ENCODE measurements at regions not wholly inside any gene's neighbourhood (a gene's known extent, or its start where the extent isn't known, plus 50 kb on each side); places are given as distances from the start of the nearest gene placed in this dataset.

GRCh38 chr1:170254371-170254770 lies 108.6 kb downstream of the NTMT2 start:
- Mint-ChIP-seq H3K9me3 (peaks cover 16% of the 10 kb centered on the region), H3K4me1 (no peaks in the 10 kb centered on the region), H3K4me3 (no peak overlapping the region), H3K27ac (ENCODE audit: unreplicated experiment) (no peak overlapping the region), H3K36me3 (ENCODE audit: low read depth) (no peaks in the 10 kb centered on the region), H3K27me3 (ENCODE audit: low read depth) (no peaks in the 10 kb centered on the region)
- no peak for TF ChIP-seq CTCF (conservative IDR thresholded peaks at IDR 0.05)
- no peak for DNase-seq (ENCODE audit: low read depth, low spot score)

- TF ChIP-seq CTCF (conservative IDR thresholded peaks at IDR 0.05), result no peak
- no peaks in the 10 kb centered on the region for H3K36me3 Mint-ChIP-seq (ENCODE audit: low read depth)
- H3K27ac Mint-ChIP-seq (ENCODE audit: unreplicated experiment), result no peak overlapping the region
- H3K4me3 Mint-ChIP-seq, result no peak overlapping the region
- H3K9me3 Mint-ChIP-seq, result peaks cover 4% of the 10 kb centered on the region
- no peaks in the 10 kb centered on the region for H3K27me3 Mint-ChIP-seq (ENCODE audit: low read depth)
- no peaks in the 10 kb centered on the region for H3K4me1 Mint-ChIP-seq
- DNase-seq (ENCODE audit: low read depth, low spot score), result no peak
Observed at GRCh38 chr1:170261669-170262068, 115.9 kb downstream of the NTMT2 start.

- Mint-ChIP-seq H3K9me3 (peaks cover 4% of the 10 kb centered on the region), H3K27ac (ENCODE audit: unreplicated experiment) (no peak overlapping the region), H3K27me3 (ENCODE audit: low read depth) (no peaks in the 10 kb centered on the region), H3K36me3 (ENCODE audit: low read depth) (no peaks in the 10 kb centered on the region), H3K4me1 (no peaks in the 10 kb centered on the region), H3K4me3 (no peak overlapping the region)
- no peak for TF ChIP-seq CTCF (conservative IDR thresholded peaks at IDR 0.05)
- DNase-seq (ENCODE audit: low read depth, low spot score), result no peak
Observed at GRCh38 chr1:170262276-170262939, 116.6 kb downstream of the NTMT2 start.

GRCh38 chr1:170265234-170265633 lies 119.5 kb downstream of the NTMT2 start:
- H3K4me3 Mint-ChIP-seq, result no peak overlapping the region
- H3K9me3 Mint-ChIP-seq, result peaks cover 2% of the 10 kb centered on the region
- peaks cover 1% of the 10 kb centered on the region for H3K27me3 Mint-ChIP-seq (ENCODE audit: low read depth)
- no peaks in the 10 kb centered on the region for H3K4me1 Mint-ChIP-seq
- no peak for DNase-seq (ENCODE audit: low read depth, low spot score)
- TF ChIP-seq CTCF (conservative IDR thresholded peaks at IDR 0.05), result no peak
- H3K36me3 Mint-ChIP-seq (ENCODE audit: low read depth), result no peaks in the 10 kb centered on the region
- no peak overlapping the region for H3K27ac Mint-ChIP-seq (ENCODE audit: unreplicated experiment)

- H3K9me3 Mint-ChIP-seq, result peaks cover 1% of the 10 kb centered on the region
- H3K27me3 Mint-ChIP-seq (ENCODE audit: low read depth), result peaks cover 9% of the 10 kb centered on the region
- TF ChIP-seq CTCF (conservative IDR thresholded peaks at IDR 0.05), result peak; percentile 24
- no peaks in the 10 kb centered on the region for H3K36me3 Mint-ChIP-seq (ENCODE audit: low read depth)
- H3K4me1 Mint-ChIP-seq, result no peaks in the 10 kb centered on the region
- H3K27ac Mint-ChIP-seq (ENCODE audit: unreplicated experiment), result no peak overlapping the region
- DNase-seq (ENCODE audit: low read depth, low spot score), result no peak
- H3K4me3 Mint-ChIP-seq, result no peak overlapping the region
Observed at GRCh38 chr1:170267317-170267716, 121.6 kb downstream of the NTMT2 start.

All from neural crest cell (in vitro differentiated cells).